PC-9 (cell line): ENCODE measurements at regions not wholly inside any gene's neighbourhood (a gene's known extent, or its start where the extent isn't known, plus 50 kb on each side); places are given as distances from the start of the nearest gene placed in this dataset.

Experiments
- CTCF ChIP-seq: fragments of 200-600 bp; sonication (generic); conservative IDR thresholded peaks from 2 replicates; pipeline ENCODE4 v1.6.1; 2017; ENCODE audit warnings: mixed run types, antibody characterized with exemption, mild to moderate bottlenecking, moderate library complexity
- EZH2 ChIP-seq: fragments of 200-600 bp; sonication (generic); IDR thresholded peaks from 2 replicates; pipeline ENCODE4 v1.8.0; 2017; ENCODE audit warnings: antibody characterized with exemption, low read depth

DNA sequence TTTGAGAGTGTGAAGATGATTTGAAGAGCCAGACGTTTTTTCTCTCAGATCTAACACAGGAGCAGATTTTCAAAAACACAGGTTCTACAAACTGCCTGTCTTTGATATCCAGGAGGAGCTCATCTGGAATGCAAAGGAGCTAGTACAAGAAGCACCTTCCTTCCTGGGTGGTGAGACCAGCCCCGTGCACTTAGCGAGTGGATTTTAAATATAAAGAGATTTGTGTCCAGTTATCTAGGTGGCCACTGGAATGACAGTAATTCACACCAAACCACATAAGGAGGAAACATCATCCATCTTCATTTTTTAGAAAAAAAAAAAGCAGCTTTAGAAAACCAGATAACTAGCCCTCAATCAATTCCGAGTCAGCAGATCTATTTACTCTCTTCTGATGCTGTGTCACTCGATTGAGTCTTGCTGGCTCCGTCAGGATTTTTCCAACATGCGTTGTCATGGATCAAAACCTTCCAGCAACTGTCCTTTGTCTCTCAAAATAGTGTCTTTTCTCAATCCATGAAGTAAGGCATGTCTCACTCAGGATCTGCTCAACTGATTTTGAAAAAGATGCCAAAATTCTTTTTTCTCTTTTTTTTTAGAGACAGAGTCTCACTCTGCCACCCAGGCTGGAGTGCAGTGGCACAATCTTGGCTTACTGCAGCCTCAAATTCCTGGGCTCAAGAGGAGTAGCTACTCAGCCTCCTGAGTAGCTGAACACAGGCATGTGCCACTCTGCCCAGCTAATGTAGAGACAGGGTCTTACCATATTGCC is 451.2 kb upstream of the PSMD7 start:
- TF ChIP-seq CTCF, result no peak
- TF ChIP-seq EZH2, result no peak
